ENCODE measurements at regions not wholly inside any gene's neighbourhood (a gene's known extent, or its start where the extent isn't known, plus 50 kb on each side); places are given as distances from the start of the nearest gene placed in this dataset.

- H4K20me1 ChIP-seq (ENCODE audit: insufficient read depth), result no peaks in the 10 kb centered on the region
- H3K9ac ChIP-seq, result no peak overlapping the region
- no peaks in the 10 kb centered on the region for H3K79me2 ChIP-seq (ENCODE audit: insufficient read depth)
- ChIA-PET CTCF (no interaction called here), POLR2A (no interaction called here)
- TF ChIP-seq ZBTB33 (IDR thresholded peaks at IDR 0.05; ENCODE audit: borderline replicate concordance, low read depth) (no peak), FOXJ3 (CRISPR knock-in tag; IDR thresholded peaks at IDR 0.05) (no peak), ELF1 (IDR thresholded peaks at IDR 0.05) (no peak), SIN3A (IDR thresholded peaks at IDR 0.05; ENCODE audit: borderline replicate concordance, low read depth, low read length) (no peak), FOXM1 (IDR thresholded peaks at IDR 0.05; ENCODE audit: low read depth) (no peak), USF1 (IDR thresholded peaks at IDR 0.05; ENCODE audit: borderline replicate concordance, low read depth) (no peak), RFX5 (IDR thresholded peaks at IDR 0.05; ENCODE audit: low read length) (no peak)
- WGBS (ENCODE audit: low lambda C conversion rate), result 6% methylated on average over 4 of the region's 4 CpGs
- H3K4me1 ChIP-seq (ENCODE audit: control insufficient read depth in 1 of 2, insufficient read depth in 2 of 2, low read depth in 1 of 2, low read length in 1 of 2), result no peaks in the 10 kb centered on the region
- no peaks in the 10 kb centered on the region for H3K36me3 ChIP-seq (replicated peaks in 1 of 2; ENCODE audit: control insufficient read depth in 1 of 2, insufficient read depth in 2 of 2, low read length in 1 of 2)
- no peaks in the 10 kb centered on the region for H3K27me3 ChIP-seq (ENCODE audit: insufficient read depth)
- H3K9me2 ChIP-seq, result 0 out of 2 replicates have a peak, but pooled peaks cover 4% of the 10 kb centered on the region
- no peak overlapping the region for H2AFZ ChIP-seq (ENCODE audit: low read depth)
- H3K9me3 ChIP-seq, result no peaks in the 10 kb centered on the region
- H3F3A ChIP-seq (replicated peaks; ENCODE audit: insufficient read depth), result no peaks in the 10 kb centered on the region
- no peak for DNase-seq
- H3K27ac ChIP-seq (ENCODE audit: low read depth in 2 of 2, low read length in 1 of 2), result no peak overlapping the region
- H3K4me2 ChIP-seq, result no peak overlapping the region
- H3K4me3 ChIP-seq (ENCODE audit: low read depth in 2 of 2, low read length in 1 of 2), result no peak overlapping the region
Measured at GRCh38 chr4:27985522-27985921, 1124.9 kb downstream of the STIM2 start.

GRCh38 chr4:27986476-27986875 is 1125.8 kb downstream of the STIM2 start:
- no peaks in the 10 kb centered on the region for H3K9me3 ChIP-seq
- H3K4me3 ChIP-seq (ENCODE audit: low read depth in 2 of 2, low read length in 1 of 2), result no peak overlapping the region
- no peaks in the 10 kb centered on the region for H4K20me1 ChIP-seq (ENCODE audit: insufficient read depth)
- ChIA-PET POLR2A (no interaction called here), CTCF (no interaction called here)
- H2AFZ ChIP-seq (ENCODE audit: low read depth), result no peak overlapping the region
- no peaks in the 10 kb centered on the region for H3K27me3 ChIP-seq (ENCODE audit: insufficient read depth)
- 23% methylated on average over 1 of the region's 1 CpG for WGBS (ENCODE audit: low lambda C conversion rate)
- H3K36me3 ChIP-seq (replicated peaks in 1 of 2; ENCODE audit: control insufficient read depth in 1 of 2, insufficient read depth in 2 of 2, low read length in 1 of 2), result no peaks in the 10 kb centered on the region
- no peaks in the 10 kb centered on the region for H3K79me2 ChIP-seq (ENCODE audit: insufficient read depth)
- no peak overlapping the region for H3K4me2 ChIP-seq
- H3K9ac ChIP-seq, result no peak overlapping the region
- no peak for DNase-seq
- 0 out of 2 replicates have a peak, but pooled peaks cover 4% of the 10 kb centered on the region for H3K9me2 ChIP-seq
- no peak overlapping the region for H3K27ac ChIP-seq (ENCODE audit: low read depth in 2 of 2, low read length in 1 of 2)
- H3F3A ChIP-seq (replicated peaks; ENCODE audit: insufficient read depth), result no peaks in the 10 kb centered on the region
- H3K4me1 ChIP-seq (ENCODE audit: control insufficient read depth in 1 of 2, insufficient read depth in 2 of 2, low read depth in 1 of 2, low read length in 1 of 2), result no peaks in the 10 kb centered on the region
- TF ChIP-seq IRF3 (IDR thresholded peaks at IDR 0.05; ENCODE audit: low read depth, low read length), result no peak
- no peak for TF ChIP-seq MAX (IDR thresholded peaks at IDR 0.05; ENCODE audit: low read depth)
- no peak for TF ChIP-seq SMC3 (IDR thresholded peaks at IDR 0.05; ENCODE audit: low read depth, low read length)
- TF ChIP-seq MEF2A (IDR thresholded peaks at IDR 0.05; ENCODE audit: borderline replicate concordance, low read depth), result no peak
- no peak for TF ChIP-seq CHD2 (IDR thresholded peaks at IDR 0.05; ENCODE audit: low read length, partially characterized antibody)
- TF ChIP-seq SIN3A (IDR thresholded peaks at IDR 0.05; ENCODE audit: borderline replicate concordance, low read depth, low read length), result no peak
- no peak for TF ChIP-seq REST (IDR thresholded peaks at IDR 0.05; ENCODE audit: low read depth, low read length)
- TF ChIP-seq USF1 (IDR thresholded peaks at IDR 0.05; ENCODE audit: borderline replicate concordance, low read depth), result no peak
- TF ChIP-seq FOXJ3 (CRISPR knock-in tag; IDR thresholded peaks at IDR 0.05), result no peak
- TF ChIP-seq GATA2 (CRISPR knock-in tag; IDR thresholded peaks at IDR 0.05), result no peak
- no peak for TF ChIP-seq TAF1 (IDR thresholded peaks at IDR 0.05; ENCODE audit: borderline replicate concordance, low read depth, low read length)
- no peak for TF ChIP-seq EZH2phosphoT487 (IDR thresholded peaks at IDR 0.05; ENCODE audit: borderline replicate concordance, low read depth)
- no peak for TF ChIP-seq FOSL2 (IDR thresholded peaks at IDR 0.05; ENCODE audit: borderline replicate concordance, low read depth)

Data from SK-N-SH (cell line).